ENCODE measurements at regions not wholly inside any gene's neighbourhood (a gene's known extent, or its start where the extent isn't known, plus 50 kb on each side); places are given as distances from the start of the nearest gene placed in this dataset.

- Histone ChIP-seq H3K27me3 (ENCODE audit: insufficient read depth, low read depth) (no peaks in the 10 kb centered on the region), H3K27ac (no peak overlapping the region), H3K4me3 (IDR thresholded peaks at IDR 0.05; ENCODE audit: insufficient read depth, low read depth, low read length) (no peak overlapping the region), H3K9ac (no peak overlapping the region), H3K4me2 (no peak overlapping the region), H4K20me1 (ENCODE audit: insufficient read depth) (no peaks in the 10 kb centered on the region), H3K4me1 (ENCODE audit: low read depth, poor library complexity, severe bottlenecking) (no peaks in the 10 kb centered on the region), H3K36me3 (ENCODE audit: insufficient read depth) (no peaks in the 10 kb centered on the region), H2AFZ (ENCODE audit: low read depth) (no peak overlapping the region), H3K79me2 (ENCODE audit: insufficient read depth, low read depth) (no peaks in the 10 kb centered on the region)
- no peak for TF ChIP-seq CTCF (conservative IDR thresholded peaks at IDR 0.05; ENCODE audit: low read depth, low read length)
Measured at GRCh38 chrX:99192421-99192820, 1217.7 kb downstream of the PCDH19 start.

- H3K36me3 ChIP-seq (ENCODE audit: insufficient read depth), result no peaks in the 10 kb centered on the region
- H3K9ac ChIP-seq, result no peak overlapping the region
- no peaks in the 10 kb centered on the region for H4K20me1 ChIP-seq (ENCODE audit: insufficient read depth)
- H3K4me2 ChIP-seq, result no peak overlapping the region
- H3K4me1 ChIP-seq (ENCODE audit: low read depth, poor library complexity, severe bottlenecking), result no peaks in the 10 kb centered on the region
- no peak overlapping the region for H2AFZ ChIP-seq (ENCODE audit: low read depth)
- H3K27ac ChIP-seq, result no peak overlapping the region
- no peaks in the 10 kb centered on the region for H3K79me2 ChIP-seq (ENCODE audit: insufficient read depth, low read depth)
- TF ChIP-seq CTCF (conservative IDR thresholded peaks at IDR 0.05; ENCODE audit: low read depth, low read length), result no peak
- H3K4me3 ChIP-seq (IDR thresholded peaks at IDR 0.05; ENCODE audit: insufficient read depth, low read depth, low read length), result no peak overlapping the region
- no peaks in the 10 kb centered on the region for H3K27me3 ChIP-seq (ENCODE audit: insufficient read depth, low read depth)
Measured at GRCh38 chrX:99184153-99184552, 1225.9 kb downstream of the PCDH19 start.

GRCh38 chrX:99172958-99173357 is 1237.1 kb downstream of the PCDH19 start:
- no peak for TF ChIP-seq CTCF (conservative IDR thresholded peaks at IDR 0.05; ENCODE audit: low read depth, low read length)
- H3K36me3 ChIP-seq (ENCODE audit: insufficient read depth), result no peaks in the 10 kb centered on the region
- no peak overlapping the region for H3K9ac ChIP-seq
- H3K4me2 ChIP-seq, result no peak overlapping the region
- H3K27ac ChIP-seq, result no peak overlapping the region
- H3K79me2 ChIP-seq (ENCODE audit: insufficient read depth, low read depth), result no peaks in the 10 kb centered on the region
- no peaks in the 10 kb centered on the region for H3K4me1 ChIP-seq (ENCODE audit: low read depth, poor library complexity, severe bottlenecking)
- no peak overlapping the region for H3K4me3 ChIP-seq (IDR thresholded peaks at IDR 0.05; ENCODE audit: insufficient read depth, low read depth, low read length)
- no peak overlapping the region for H2AFZ ChIP-seq (ENCODE audit: low read depth)
- no peaks in the 10 kb centered on the region for H4K20me1 ChIP-seq (ENCODE audit: insufficient read depth)
- no peaks in the 10 kb centered on the region for H3K27me3 ChIP-seq (ENCODE audit: insufficient read depth, low read depth)

- Histone ChIP-seq H3K9ac (no peak overlapping the region), H4K20me1 (ENCODE audit: insufficient read depth) (no peaks in the 10 kb centered on the region), H2AFZ (ENCODE audit: low read depth) (no peak overlapping the region), H3K27me3 (ENCODE audit: insufficient read depth, low read depth) (no peaks in the 10 kb centered on the region), H3K36me3 (ENCODE audit: insufficient read depth) (no peaks in the 10 kb centered on the region), H3K79me2 (ENCODE audit: insufficient read depth, low read depth) (no peaks in the 10 kb centered on the region), H3K4me2 (no peak overlapping the region), H3K4me1 (ENCODE audit: low read depth, poor library complexity, severe bottlenecking) (no peaks in the 10 kb centered on the region), H3K27ac (no peak overlapping the region), H3K4me3 (IDR thresholded peaks at IDR 0.05; ENCODE audit: insufficient read depth, low read depth, low read length) (no peak overlapping the region)
- TF ChIP-seq CTCF (conservative IDR thresholded peaks at IDR 0.05; ENCODE audit: low read depth, low read length), result no peak
Measured at GRCh38 chrX:99142745-99143144, 1267.3 kb downstream of the PCDH19 start.

- no peaks in the 10 kb centered on the region for H3K27me3 ChIP-seq (ENCODE audit: insufficient read depth, low read depth)
- no peak overlapping the region for H3K27ac ChIP-seq
- H3K4me2 ChIP-seq, result no peak overlapping the region
- no peaks in the 10 kb centered on the region for H4K20me1 ChIP-seq (ENCODE audit: insufficient read depth)
- no peak for TF ChIP-seq CTCF (conservative IDR thresholded peaks at IDR 0.05; ENCODE audit: low read depth, low read length)
- H3K9ac ChIP-seq, result no peak overlapping the region
- H3K79me2 ChIP-seq (ENCODE audit: insufficient read depth, low read depth), result no peaks in the 10 kb centered on the region
- H2AFZ ChIP-seq (ENCODE audit: low read depth), result no peak overlapping the region
- H3K4me3 ChIP-seq (IDR thresholded peaks at IDR 0.05; ENCODE audit: insufficient read depth, low read depth, low read length), result no peak overlapping the region
- H3K36me3 ChIP-seq (ENCODE audit: insufficient read depth), result no peaks in the 10 kb centered on the region
- no peaks in the 10 kb centered on the region for H3K4me1 ChIP-seq (ENCODE audit: low read depth, poor library complexity, severe bottlenecking)
Measured at GRCh38 chrX:99137488-99137887, 1272.6 kb downstream of the PCDH19 start.

Measured in KMS-11 (cell line).